H1 (cell line): ENCODE measurements at regions not wholly inside any gene's neighbourhood (a gene's known extent, or its start where the extent isn't known, plus 50 kb on each side); places are given as distances from the start of the nearest gene placed in this dataset.

ENCODE experiments used
- CEBPB ChIP-seq: IDR thresholded peaks from 2 replicates; pipeline ENCODE4 v1.6.1; 2012; ENCODE audit warnings: low read depth, low read length
- EGR1 ChIP-seq: IDR thresholded peaks from 2 replicates; pipeline ENCODE4 v1.6.1; 2011; ENCODE audit warnings: low read depth, low read length, borderline replicate concordance
- EZH2 ChIP-seq: fragments of 200-600 bp; sonication (generic); IDR thresholded peaks from 2 replicates; pipeline ENCODE4 v1.7.1; 2012; ENCODE audit warnings: low read depth, mild to moderate bottlenecking, moderate library complexity, low read length, inconsistent platforms; ENCODE audit not compliant: severe bottlenecking
- HDAC2 ChIP-seq, 2 experiments: fragments of 300-600 bp in 1 of 2; sonication (generic) in 1 of 2; IDR thresholded peaks; 2 replicates each; pipeline ENCODE4 v1.6.1; 2011 to 2012; ENCODE audit warnings: low read depth in 2 of 2, low read length in 2 of 2, mild to moderate bottlenecking in 2 of 2, moderate library complexity in 2 of 2, borderline replicate concordance in 1 of 2, inconsistent platforms in 1 of 2
- RFX5 ChIP-seq: IDR thresholded peaks from 2 replicates; pipeline ENCODE4 v1.6.1; 2011; ENCODE audit warnings: low read depth, low read length, improper control_type of control experiment, borderline replicate concordance
- SIN3A ChIP-seq, 2 experiments: IDR thresholded peaks in 1 of 2; conservative IDR thresholded peaks in 1 of 2; 2 replicates each; pipeline ENCODE4 v1.6.1; 2011 to 2012; ENCODE audit warnings: low read length in 2 of 2, improper control_type of control experiment in 1 of 2, low read depth in 1 of 2, mild to moderate bottlenecking in 1 of 2
- SP2 ChIP-seq: IDR thresholded peaks from 2 replicates; pipeline ENCODE4 v1.6.1; 2012; ENCODE audit warnings: mild to moderate bottlenecking, low read length, inconsistent platforms
- SRF ChIP-seq: IDR thresholded peaks from 2 replicates; pipeline ENCODE4 v1.6.1; 2011; ENCODE audit warnings: mild to moderate bottlenecking, low read depth, low read length, moderate library complexity
- TF ChIP-seq, protein P1 (sequence below), 3 experiments: IDR thresholded peaks; 1 replicate in 2 of 3; 2 replicates in 1 of 3; pipeline versions ENCODE4 v1.5.1 to v1.6.1; 2011; ENCODE audit warnings: low read length in 3 of 3, mild to moderate bottlenecking in 3 of 3, inconsistent platforms in 2 of 3, low read depth in 1 of 3, moderate library complexity in 1 of 3; ENCODE audit not compliant: insufficient read depth in 1 of 3; ENCODE audit errors: control extremely low read depth in 1 of 3
- TF ChIP-seq, protein P2 (sequence below): IDR thresholded peaks from 2 replicates; pipeline ENCODE4 v1.6.1; 2011; ENCODE audit warnings: low read depth, mild to moderate bottlenecking, low read length; ENCODE audit not compliant: insufficient read depth

DNA sequence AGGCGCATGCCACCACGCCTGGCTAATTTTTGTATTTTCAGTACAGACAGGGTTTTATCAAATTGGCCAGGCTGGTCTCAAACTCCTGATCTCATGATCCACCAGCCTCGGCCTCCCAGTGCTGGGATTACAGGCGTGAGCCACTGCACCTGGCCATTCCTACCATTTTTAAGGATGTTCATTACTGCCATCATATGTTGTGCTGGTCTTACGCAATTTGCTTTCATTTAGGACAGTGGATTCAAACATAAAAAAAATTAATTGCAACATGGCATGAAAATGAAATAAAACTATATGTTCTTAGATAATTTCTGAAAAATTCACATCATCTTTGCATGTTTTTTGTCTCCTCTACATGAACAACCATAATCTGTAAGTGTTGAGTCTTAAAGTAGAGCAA, 527.7 kb downstream of the LTN1 start:
- TF ChIP-seq RFX5 (no peak), HDAC2 (IDR thresholded peaks at IDR 0.05; ENCODE audit: borderline replicate concordance in 1 of 2, low read depth in 2 of 2, low read length in 2 of 2) (no peak), SP2 (no peak), CEBPB (peak; percentile 9; the same call in 1 of the 2 replicates), EZH2 (no peak), SRF (no peak), EGR1 (no peak), SIN3A (conservative IDR thresholded peaks at IDR 0.05 in 1 of 2, IDR thresholded peaks at IDR 0.05 in 1 of 2; ENCODE audit: low read depth in 1 of 2, low read length in 2 of 2) (no peak)
- TF ChIP-seq, protein P1, sequence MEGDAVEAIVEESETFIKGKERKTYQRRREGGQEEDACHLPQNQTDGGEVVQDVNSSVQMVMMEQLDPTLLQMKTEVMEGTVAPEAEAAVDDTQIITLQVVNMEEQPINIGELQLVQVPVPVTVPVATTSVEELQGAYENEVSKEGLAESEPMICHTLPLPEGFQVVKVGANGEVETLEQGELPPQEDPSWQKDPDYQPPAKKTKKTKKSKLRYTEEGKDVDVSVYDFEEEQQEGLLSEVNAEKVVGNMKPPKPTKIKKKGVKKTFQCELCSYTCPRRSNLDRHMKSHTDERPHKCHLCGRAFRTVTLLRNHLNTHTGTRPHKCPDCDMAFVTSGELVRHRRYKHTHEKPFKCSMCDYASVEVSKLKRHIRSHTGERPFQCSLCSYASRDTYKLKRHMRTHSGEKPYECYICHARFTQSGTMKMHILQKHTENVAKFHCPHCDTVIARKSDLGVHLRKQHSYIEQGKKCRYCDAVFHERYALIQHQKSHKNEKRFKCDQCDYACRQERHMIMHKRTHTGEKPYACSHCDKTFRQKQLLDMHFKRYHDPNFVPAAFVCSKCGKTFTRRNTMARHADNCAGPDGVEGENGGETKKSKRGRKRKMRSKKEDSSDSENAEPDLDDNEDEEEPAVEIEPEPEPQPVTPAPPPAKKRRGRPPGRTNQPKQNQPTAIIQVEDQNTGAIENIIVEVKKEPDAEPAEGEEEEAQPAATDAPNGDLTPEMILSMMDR (IDR thresholded peaks at IDR 0.05; ENCODE audit: control extremely low read depth in 1 of 3, insufficient read depth in 1 of 3, low read depth in 1 of 3, low read length in 3 of 3): no peak
- TF ChIP-seq, protein P2, sequence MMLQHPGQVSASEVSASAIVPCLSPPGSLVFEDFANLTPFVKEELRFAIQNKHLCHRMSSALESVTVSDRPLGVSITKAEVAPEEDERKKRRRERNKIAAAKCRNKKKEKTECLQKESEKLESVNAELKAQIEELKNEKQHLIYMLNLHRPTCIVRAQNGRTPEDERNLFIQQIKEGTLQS: no peak
